ENCODE measurements at regions not wholly inside any gene's neighbourhood (a gene's known extent, or its start where the extent isn't known, plus 50 kb on each side); places are given as distances from the start of the nearest gene placed in this dataset.

DNA sequence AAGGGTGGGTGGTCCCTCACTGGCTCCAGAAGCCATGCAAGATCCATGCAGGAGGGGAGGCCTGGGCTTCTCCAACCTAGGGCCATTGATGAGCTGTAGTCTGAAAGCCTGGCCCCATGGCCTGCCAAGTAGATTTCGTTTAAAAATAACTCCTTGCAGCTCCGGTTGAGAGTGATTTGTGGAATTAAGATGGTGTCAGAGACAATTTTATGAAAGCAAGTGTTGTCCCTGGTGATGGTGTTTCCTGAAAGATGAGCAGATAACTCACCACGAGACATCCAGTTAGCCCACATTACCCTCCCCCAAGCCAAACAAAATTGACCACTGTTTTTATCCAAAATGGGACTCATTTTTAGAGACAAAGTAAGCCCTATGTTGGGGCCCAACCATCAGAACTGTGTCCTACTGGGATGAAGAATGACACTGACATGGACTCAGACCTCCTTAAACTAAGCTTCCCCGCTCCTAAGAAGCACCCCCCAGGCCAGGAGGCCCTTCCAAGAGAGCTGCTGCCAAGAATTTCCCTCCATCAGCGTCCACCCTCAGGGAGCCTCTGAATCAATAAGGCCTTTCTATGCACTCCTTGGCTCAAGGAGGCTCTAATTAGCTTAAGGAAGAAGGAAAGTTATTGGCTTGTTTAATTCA is 174.2 kb upstream of the NCAM1 start:
- TF ChIP-seq HNF4A (conservative IDR thresholded peaks at IDR 0.05), result no peak
- TF ChIP-seq, protein P1, sequence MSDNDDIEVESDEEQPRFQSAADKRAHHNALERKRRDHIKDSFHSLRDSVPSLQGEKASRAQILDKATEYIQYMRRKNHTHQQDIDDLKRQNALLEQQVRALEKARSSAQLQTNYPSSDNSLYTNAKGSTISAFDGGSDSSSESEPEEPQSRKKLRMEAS (IDR thresholded peaks at IDR 0.05), result no peak
- no peak for TF ChIP-seq GABPA (IDR thresholded peaks at IDR 0.05 in 1 of 2, conservative IDR thresholded peaks at IDR 0.05 in 1 of 2)
- TF ChIP-seq EGR1 (IDR thresholded peaks at IDR 0.05; ENCODE audit: low read depth in 2 of 2), result no peak
- TF ChIP-seq, protein P2, sequence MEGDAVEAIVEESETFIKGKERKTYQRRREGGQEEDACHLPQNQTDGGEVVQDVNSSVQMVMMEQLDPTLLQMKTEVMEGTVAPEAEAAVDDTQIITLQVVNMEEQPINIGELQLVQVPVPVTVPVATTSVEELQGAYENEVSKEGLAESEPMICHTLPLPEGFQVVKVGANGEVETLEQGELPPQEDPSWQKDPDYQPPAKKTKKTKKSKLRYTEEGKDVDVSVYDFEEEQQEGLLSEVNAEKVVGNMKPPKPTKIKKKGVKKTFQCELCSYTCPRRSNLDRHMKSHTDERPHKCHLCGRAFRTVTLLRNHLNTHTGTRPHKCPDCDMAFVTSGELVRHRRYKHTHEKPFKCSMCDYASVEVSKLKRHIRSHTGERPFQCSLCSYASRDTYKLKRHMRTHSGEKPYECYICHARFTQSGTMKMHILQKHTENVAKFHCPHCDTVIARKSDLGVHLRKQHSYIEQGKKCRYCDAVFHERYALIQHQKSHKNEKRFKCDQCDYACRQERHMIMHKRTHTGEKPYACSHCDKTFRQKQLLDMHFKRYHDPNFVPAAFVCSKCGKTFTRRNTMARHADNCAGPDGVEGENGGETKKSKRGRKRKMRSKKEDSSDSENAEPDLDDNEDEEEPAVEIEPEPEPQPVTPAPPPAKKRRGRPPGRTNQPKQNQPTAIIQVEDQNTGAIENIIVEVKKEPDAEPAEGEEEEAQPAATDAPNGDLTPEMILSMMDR (IDR thresholded peaks at IDR 0.05; ENCODE audit: low read depth, low read length, missing input control), result no peak
- no peak for TF ChIP-seq SP1 (IDR thresholded peaks at IDR 0.05)
- no peak for TF ChIP-seq RXRA (IDR thresholded peaks at IDR 0.05)
- TF ChIP-seq NR2F2 (IDR thresholded peaks at IDR 0.05), result no peak
- TF ChIP-seq TAF1 (conservative IDR thresholded peaks at IDR 0.05), result no peak
- no peaks in the 10 kb centered on the region for H3K36me3 ChIP-seq (ENCODE audit: control insufficient read depth in 4 of 4, insufficient read depth in 3 of 4, low read depth in 1 of 4, low read length in 3 of 4)
- no peak overlapping the region for H3K27ac ChIP-seq (ENCODE audit: low read depth in 1 of 2, low read length in 2 of 2)
- H3K4me1 ChIP-seq (ENCODE audit: control insufficient read depth in 4 of 4, insufficient read depth in 4 of 4, low read length in 3 of 4), result no peaks in the 10 kb centered on the region
- no peaks in the 10 kb centered on the region for H3K9me3 ChIP-seq (ENCODE audit: control insufficient read depth in 4 of 4, low read length in 3 of 4)
- 61% methylated on average over 5 of the region's 5 CpGs for WGBS
- no peak overlapping the region for H3K9ac ChIP-seq (ENCODE audit: low read depth in 1 of 2, low read length in 2 of 2)
- peaks cover 0 to 9% (median 0%) of the 10 kb centered on the region in 4 donors for H3K27me3 ChIP-seq (ENCODE audit: control insufficient read depth in 4 of 4, insufficient read depth in 4 of 4, low read length in 3 of 4)
- no peak for DNase-seq (ENCODE audit: low spot score)
- H3K4me3 ChIP-seq (ENCODE audit: low read depth in 1 of 3, low read length in 3 of 3), result no peak overlapping the region

DNA sequence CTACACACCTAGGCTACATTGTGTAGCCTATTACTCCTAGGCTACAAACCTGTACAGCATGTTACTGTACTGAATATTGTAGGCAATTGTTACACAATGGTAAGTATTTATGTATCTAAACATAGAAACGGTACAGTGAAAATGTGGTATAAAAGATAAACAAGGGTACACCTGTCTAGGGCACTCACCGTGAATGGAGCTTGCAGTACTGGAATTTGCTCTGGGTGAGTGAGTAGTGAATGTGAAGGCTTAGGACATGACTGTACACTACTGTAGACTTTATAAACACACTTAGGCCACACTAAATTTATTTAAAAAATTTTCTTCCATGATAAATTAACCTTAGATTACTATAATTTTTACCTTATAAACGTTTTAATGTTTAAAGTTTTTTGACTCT is 171.7 kb upstream of the NCAM1 start:
- Histone ChIP-seq H3K36me3 (ENCODE audit: control insufficient read depth in 4 of 4, insufficient read depth in 3 of 4, low read depth in 1 of 4, low read length in 3 of 4) (no peaks in the 10 kb centered on the region), H3K4me3 (ENCODE audit: low read depth in 1 of 3, low read length in 3 of 3) (no peak overlapping the region), H3K9me3 (ENCODE audit: control insufficient read depth in 4 of 4, low read length in 3 of 4) (no peaks in the 10 kb centered on the region), H3K4me1 (ENCODE audit: control insufficient read depth in 4 of 4, insufficient read depth in 4 of 4, low read length in 3 of 4) (no peaks in the 10 kb centered on the region), H3K9ac (ENCODE audit: low read depth in 1 of 2, low read length in 2 of 2) (no peak overlapping the region), H3K27me3 (ENCODE audit: control insufficient read depth in 4 of 4, insufficient read depth in 4 of 4, low read length in 3 of 4) (peaks cover 0 to 5% (median 0%) of the 10 kb centered on the region in 4 donors), H3K27ac (ENCODE audit: low read depth in 1 of 2, low read length in 2 of 2) (no peak overlapping the region)
- DNase-seq (ENCODE audit: low spot score), result no peak
- WGBS, result 58% methylated on average over 3 of the region's 3 CpGs
- TF ChIP-seq RXRA (IDR thresholded peaks at IDR 0.05) (no peak), SP1 (IDR thresholded peaks at IDR 0.05) (no peak), NR2F2 (IDR thresholded peaks at IDR 0.05) (no peak), EGR1 (IDR thresholded peaks at IDR 0.05; ENCODE audit: low read depth in 2 of 2) (no peak), GABPA (IDR thresholded peaks at IDR 0.05 in 1 of 2, conservative IDR thresholded peaks at IDR 0.05 in 1 of 2) (no peak), HNF4G (IDR thresholded peaks at IDR 0.05) (no peak), FOXA1 (IDR thresholded peaks at IDR 0.05) (no peak), RAD21 (IDR thresholded peaks at IDR 0.05) (no peak), YY1 (IDR thresholded peaks at IDR 0.05) (no peak), JUND (IDR thresholded peaks at IDR 0.05) (no peak), HNF4A (conservative IDR thresholded peaks at IDR 0.05) (no peak), FOXA2 (IDR thresholded peaks at IDR 0.05) (no peak)
- TF ChIP-seq, protein P3, sequence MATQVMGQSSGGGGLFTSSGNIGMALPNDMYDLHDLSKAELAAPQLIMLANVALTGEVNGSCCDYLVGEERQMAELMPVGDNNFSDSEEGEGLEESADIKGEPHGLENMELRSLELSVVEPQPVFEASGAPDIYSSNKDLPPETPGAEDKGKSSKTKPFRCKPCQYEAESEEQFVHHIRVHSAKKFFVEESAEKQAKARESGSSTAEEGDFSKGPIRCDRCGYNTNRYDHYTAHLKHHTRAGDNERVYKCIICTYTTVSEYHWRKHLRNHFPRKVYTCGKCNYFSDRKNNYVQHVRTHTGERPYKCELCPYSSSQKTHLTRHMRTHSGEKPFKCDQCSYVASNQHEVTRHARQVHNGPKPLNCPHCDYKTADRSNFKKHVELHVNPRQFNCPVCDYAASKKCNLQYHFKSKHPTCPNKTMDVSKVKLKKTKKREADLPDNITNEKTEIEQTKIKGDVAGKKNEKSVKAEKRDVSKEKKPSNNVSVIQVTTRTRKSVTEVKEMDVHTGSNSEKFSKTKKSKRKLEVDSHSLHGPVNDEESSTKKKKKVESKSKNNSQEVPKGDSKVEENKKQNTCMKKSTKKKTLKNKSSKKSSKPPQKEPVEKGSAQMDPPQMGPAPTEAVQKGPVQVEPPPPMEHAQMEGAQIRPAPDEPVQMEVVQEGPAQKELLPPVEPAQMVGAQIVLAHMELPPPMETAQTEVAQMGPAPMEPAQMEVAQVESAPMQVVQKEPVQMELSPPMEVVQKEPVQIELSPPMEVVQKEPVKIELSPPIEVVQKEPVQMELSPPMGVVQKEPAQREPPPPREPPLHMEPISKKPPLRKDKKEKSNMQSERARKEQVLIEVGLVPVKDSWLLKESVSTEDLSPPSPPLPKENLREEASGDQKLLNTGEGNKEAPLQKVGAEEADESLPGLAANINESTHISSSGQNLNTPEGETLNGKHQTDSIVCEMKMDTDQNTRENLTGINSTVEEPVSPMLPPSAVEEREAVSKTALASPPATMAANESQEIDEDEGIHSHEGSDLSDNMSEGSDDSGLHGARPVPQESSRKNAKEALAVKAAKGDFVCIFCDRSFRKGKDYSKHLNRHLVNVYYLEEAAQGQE (IDR thresholded peaks at IDR 0.05), result no peak
- TF ChIP-seq, protein P4, sequence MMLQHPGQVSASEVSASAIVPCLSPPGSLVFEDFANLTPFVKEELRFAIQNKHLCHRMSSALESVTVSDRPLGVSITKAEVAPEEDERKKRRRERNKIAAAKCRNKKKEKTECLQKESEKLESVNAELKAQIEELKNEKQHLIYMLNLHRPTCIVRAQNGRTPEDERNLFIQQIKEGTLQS (IDR thresholded peaks at IDR 0.05), result no peak
- TF ChIP-seq, protein P2 (IDR thresholded peaks at IDR 0.05; ENCODE audit: low read depth, low read length, missing input control), result no peak
- TF ChIP-seq, protein P5, sequence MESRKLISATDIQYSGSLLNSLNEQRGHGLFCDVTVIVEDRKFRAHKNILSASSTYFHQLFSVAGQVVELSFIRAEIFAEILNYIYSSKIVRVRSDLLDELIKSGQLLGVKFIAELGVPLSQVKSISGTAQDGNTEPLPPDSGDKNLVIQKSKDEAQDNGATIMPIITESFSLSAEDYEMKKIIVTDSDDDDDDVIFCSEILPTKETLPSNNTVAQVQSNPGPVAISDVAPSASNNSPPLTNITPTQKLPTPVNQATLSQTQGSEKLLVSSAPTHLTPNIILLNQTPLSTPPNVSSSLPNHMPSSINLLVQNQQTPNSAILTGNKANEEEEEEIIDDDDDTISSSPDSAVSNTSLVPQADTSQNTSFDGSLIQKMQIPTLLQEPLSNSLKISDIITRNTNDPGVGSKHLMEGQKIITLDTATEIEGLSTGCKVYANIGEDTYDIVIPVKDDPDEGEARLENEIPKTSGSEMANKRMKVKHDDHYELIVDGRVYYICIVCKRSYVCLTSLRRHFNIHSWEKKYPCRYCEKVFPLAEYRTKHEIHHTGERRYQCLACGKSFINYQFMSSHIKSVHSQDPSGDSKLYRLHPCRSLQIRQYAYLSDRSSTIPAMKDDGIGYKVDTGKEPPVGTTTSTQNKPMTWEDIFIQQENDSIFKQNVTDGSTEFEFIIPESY (IDR thresholded peaks at IDR 0.05), result no peak
- TF ChIP-seq, protein P1 (IDR thresholded peaks at IDR 0.05), result no peak

Measured in liver (tissue), 8 donors.